Occipital lobe (tissue), 1 donor: ENCODE measurements at regions not wholly inside any gene's neighbourhood (a gene's known extent, or its start where the extent isn't known, plus 50 kb on each side); places are given as distances from the start of the nearest gene placed in this dataset.
"Not testable (repeated sequence)": the region's sequence is repeated elsewhere in the genome, so short reads cannot be mapped to it uniquely, and the experiment has no call there.

Source experiments
- DNase-seq: peaks from one replicate; lab custom pipeline; 2025; lab: John Stamatoyannopoulos, UW

- DNase-seq, result no peak
Observed at GRCh38 chr7:119694506-119694905, 578.5 kb upstream of the KCND2 start.

GRCh38 chr7:119696336-119696735 is 576.6 kb upstream of the KCND2 start:
- no peak for DNase-seq

- DNase-seq, result no peak
Observed at GRCh38 chr7:119703895-119704294, 569.1 kb upstream of the KCND2 start.

GRCh38 chr7:119706608-119707007 is 566.4 kb upstream of the KCND2 start:
- no peak for DNase-seq

- DNase-seq, result no peak
Observed at GRCh38 chr7:119708891-119709290, 564.1 kb upstream of the KCND2 start.

- no peak for DNase-seq
Observed at GRCh38 chr7:119711104-119711503, 561.9 kb upstream of the KCND2 start.

- no peak for DNase-seq
Observed at GRCh38 chr7:119712886-119713462, 560.0 kb upstream of the KCND2 start.

GRCh38 chr7:119713606-119714005 is 559.4 kb upstream of the KCND2 start:
- no peak for DNase-seq

GRCh38 chr7:119720541-119720940 is 552.4 kb upstream of the KCND2 start:
- no peak for DNase-seq

- DNase-seq, result no peak
Observed at GRCh38 chr7:119724041-119724792, 548.8 kb upstream of the KCND2 start.

- no peak for DNase-seq
Observed at GRCh38 chr7:119733127-119733879, 539.7 kb upstream of the KCND2 start.

GRCh38 chr7:119737390-119737789 is 535.6 kb upstream of the KCND2 start:
- DNase-seq, result no peak

- not testable (repeated sequence) for DNase-seq
Observed at GRCh38 chr7:119745280-119745679, 527.7 kb upstream of the KCND2 start.

GRCh38 chr7:119748251-119748860 is 524.6 kb upstream of the KCND2 start:
- DNase-seq, result no peak

GRCh38 chr7:119748991-119749390 is 524.0 kb upstream of the KCND2 start:
- DNase-seq, result no peak

- DNase-seq, result no peak
Observed at GRCh38 chr7:119756687-119757086, 516.3 kb upstream of the KCND2 start.

- DNase-seq, result no peak
Observed at GRCh38 chr7:119758254-119758653, 514.7 kb upstream of the KCND2 start.

GRCh38 chr7:119761776-119762175 is 511.2 kb upstream of the KCND2 start:
- DNase-seq, result no peak

GRCh38 chr7:119782286-119782685 is 490.7 kb upstream of the KCND2 start:
- DNase-seq, result no peak

GRCh38 chr7:119783799-119784198 is 489.2 kb upstream of the KCND2 start:
- DNase-seq, result no peak

- no peak for DNase-seq
Observed at GRCh38 chr7:119802147-119802546, 470.8 kb upstream of the KCND2 start.

GRCh38 chr7:119825091-119825655 is 447.8 kb upstream of the KCND2 start:
- no peak for DNase-seq
